ENCODE measurements at regions not wholly inside any gene's neighbourhood (a gene's known extent, or its start where the extent isn't known, plus 50 kb on each side); places are given as distances from the start of the nearest gene placed in this dataset.
A peak's percentile ranks its signal among the peaks of the same experiment; 100 is the strongest.

DNA sequence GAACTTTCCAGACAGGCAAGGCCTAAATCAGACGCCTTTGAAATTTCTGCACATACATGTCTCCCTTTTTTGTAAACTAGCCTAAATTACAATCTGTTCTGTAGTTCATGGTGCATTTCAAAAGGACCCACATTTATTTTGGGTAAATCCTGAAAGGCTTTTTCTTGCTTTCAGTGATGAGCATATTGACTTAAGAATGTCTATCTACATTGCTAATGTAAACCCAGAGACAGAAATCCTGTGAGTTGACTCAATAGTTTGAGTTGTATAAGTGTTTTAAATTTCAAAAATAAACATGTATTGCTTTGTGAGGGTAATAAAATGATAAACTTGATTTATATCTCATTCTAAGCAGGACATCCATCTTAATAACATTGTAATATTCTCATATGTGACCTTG is 977.0 kb upstream of the NR2F2 start:
- no peak for DNase-seq

DNA sequence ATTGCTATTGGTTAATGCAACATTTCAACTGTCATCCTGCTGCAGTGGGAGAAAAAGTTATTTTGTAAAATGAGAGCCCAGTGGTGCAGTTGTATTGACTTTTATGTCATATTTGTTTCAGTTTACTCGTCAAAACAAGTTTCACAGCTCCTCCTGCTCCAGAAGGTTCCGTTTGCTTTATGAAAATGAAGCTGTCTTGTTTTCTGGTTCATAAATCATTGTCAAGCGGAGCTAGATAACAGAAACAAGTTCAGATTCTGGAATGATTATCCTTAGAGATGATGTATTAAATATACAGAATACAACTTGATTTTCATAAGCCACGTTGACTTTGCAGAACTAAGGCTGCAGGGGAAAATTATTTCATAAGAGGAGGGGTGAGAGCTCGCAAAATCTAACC is 970.5 kb upstream of the NR2F2 start:
- DNase-seq: no peak

DNA sequence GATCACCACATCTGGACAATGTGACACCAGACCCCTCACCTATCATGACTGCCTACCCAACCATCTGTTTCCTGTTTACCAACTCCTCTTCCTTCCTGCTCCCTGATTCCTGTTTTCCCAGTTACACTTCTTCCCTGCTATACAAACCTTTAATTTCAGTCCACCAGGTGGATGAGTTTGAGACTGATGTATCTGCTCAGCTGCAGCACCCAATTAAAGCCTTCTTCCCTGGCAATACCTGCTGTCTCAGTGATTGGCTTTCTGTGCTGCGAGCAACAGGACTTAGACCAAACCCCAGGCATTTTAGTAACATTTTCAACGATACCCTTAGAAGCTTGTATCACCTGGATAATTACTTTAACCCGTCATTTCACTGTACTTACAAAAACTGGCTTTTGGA is 968.2 kb upstream of the NR2F2 start:
- DNase-seq: no peak

DNA sequence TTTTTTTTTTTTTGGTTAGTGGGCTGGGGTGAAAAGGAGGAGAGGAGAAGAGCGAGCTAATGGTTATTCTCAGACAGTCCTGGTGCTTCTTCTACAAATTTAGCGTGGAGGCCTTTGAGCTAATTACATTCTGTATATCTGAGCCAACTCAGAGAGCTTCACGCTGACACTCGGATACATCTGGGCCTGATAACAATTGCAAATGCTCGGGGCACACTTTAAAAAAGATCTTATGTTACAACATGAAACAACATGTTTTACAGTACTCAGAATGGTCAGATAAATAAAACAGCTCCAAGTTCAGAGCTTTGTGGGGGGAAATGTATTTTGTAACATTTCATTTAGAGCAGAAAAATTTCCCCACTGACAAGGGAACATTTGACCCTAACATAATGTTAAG is 966.9 kb upstream of the NR2F2 start:
- no peak for DNase-seq

DNA sequence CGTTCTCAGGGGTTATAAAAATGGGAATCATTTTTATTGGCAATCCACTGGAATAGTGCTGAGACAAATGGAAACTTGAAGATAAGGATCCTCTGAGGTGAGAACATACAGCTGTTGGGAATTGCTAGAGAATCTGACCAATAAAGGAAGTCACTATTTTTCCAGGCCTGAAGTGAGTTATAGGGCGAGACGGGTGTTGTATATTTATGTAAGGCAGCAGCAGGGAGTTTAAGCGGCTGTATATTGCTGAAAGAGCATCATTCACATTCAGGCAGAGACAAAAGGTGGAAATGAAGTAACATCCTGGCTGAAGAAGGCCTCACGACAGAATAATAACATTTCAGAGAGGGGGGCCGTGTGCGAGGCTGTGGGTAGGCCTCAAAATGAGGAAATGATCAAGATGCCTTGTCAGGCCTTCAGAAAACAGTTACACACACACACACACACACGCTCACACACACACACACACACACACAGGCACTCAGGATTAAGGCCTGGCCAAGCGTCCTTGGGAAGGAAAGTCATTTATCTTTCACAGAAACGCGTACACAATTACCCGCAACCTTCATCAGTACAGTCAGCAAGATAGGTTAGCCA is 964.9 kb upstream of the NR2F2 start:
- DNase-seq: no peak

DNA sequence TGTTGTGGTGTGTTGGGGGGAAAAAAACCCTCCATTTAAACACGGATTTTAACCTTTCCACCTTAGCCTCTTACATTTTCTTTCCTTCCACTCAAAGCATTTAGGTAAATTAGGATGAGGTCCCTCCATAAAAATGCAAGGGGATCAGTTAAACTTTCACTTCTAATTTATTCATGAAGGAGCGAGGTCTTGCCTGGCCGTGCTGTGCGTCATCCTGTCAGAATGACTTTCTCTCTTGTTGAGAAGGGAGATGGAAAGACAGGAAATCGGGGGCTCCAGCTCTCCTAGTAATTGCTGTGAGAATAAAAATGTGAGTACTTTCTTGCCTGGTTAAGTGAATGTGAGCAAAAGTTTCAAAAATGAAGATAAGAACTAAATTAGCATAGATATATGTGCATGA is 962.3 kb upstream of the NR2F2 start:
- no peak for DNase-seq

DNA sequence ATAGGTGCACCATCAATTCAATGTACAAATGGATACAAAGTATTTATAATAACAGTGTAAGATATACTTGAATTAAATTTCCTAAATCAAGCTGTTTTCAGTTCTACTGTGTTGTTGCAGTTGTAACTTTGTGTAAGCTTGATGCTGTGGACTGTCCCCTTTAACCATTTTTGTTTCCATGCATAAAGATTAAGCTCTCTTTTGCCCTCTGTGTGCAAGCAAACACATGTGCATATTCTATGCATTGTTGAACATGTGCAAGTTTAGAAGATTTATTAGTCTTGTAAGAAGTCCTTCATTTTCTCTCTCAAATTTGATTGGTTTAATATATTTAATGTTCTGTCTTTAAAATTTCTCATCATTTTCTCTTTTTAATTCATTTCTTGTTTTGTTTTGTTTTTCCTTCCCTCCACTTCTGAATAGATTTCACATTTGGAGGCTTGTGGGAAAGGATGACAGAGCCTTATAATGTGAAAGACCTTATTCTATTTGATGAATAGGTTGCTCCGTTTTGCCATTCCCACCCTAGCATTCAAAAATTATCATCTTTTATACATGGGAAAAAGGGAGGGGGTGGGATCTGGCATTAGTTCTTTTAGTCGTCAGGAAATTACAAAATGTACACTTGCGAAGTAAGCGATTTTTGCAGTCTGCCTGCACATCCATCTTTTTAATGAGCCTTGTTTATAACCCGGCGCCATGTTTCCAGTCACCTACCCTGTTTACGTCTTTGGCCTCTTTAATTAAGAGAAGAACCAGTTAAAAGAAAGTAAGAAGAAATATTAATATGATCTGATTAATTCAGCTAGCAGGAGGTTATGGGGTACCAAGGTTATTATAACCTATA is 961.5 kb upstream of the NR2F2 start:
- DNase-seq: no peak

DNA sequence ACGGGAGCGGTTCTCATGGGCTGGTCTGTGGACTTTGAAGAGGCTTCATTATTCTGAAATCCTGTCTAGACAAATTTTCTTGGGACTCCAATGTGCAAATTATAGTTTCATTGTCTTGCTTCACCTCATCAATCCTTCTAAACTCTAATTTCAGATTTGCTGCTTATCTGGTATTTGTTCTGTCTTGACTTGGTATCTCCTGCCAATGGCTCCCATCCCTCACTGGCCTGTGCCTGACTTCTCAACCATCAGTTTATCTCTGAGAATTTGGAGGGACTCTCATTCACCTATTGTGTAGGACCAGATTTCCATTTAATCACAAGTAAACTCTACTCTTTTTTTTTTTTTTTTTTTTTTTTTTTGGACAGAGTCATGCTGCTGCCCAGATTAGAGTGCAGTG is 960.2 kb upstream of the NR2F2 start:
- no peak for DNase-seq

DNA sequence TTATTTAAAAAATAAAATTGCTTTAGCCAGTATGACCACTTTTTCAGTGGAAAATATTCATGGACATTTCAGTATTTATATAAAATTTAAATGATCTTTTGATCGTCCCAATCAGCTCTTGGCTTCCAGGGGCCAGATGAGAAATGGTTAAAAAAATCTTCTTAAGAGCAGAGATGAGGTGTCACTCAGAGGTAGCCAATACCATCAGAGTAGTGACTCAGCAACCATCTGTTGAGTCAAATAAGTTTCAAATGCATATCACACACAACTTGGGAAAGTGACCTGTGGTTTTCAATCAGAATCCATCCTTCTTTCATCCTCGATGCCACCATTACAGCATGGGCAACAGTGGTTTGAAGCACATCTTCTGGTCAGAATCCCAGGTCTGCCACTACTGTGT is 958.8 kb upstream of the NR2F2 start:
- DNase-seq: peak; percentile 11

DNA sequence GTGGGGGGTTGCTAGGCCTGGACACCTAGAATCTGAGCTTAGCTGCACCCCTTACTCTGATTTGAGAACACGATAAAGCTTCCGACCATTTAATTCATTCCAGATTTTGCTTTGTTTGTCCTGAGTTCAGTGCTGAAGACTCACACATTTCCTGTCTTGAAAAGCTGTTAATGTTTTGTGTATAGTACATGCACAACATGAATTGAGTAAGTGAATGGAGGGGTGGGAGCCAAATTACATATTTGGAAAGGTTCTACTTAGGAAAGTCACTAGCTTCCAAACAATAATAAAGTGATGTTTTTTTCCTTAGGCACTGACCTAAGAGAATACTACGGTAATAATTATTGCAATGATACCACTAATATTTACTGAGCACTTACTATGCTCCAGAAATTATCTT is 955.2 kb upstream of the NR2F2 start:
- no peak for DNase-seq

DNA sequence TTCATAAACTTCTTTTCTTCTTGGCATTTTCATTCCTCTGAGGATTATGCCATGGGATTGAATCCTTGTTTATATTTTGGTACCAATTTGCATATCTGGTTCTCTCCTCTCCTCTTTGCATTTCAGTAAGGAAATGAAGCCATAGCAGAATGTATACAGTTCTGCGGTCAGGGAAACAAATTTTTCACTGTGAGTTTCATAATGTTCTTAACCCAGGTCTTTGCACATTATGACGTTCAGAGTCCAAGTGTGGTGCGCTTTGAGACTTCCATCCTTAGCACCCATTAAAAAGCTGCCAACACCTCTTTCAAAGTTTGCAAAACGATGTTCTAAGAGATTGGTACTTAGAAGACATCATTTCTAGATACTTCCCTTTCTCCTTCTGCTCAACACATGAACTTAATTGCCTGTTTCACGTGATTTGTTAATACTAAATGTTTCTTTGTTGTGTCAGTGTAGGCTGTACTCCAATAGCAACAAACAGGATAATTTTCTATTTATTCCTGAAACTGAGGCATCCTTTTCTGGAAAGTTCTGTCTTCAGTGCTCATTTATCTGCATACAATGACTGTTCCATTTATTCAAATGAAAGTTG is 953.1 kb upstream of the NR2F2 start:
- DNase-seq: no peak

DNA sequence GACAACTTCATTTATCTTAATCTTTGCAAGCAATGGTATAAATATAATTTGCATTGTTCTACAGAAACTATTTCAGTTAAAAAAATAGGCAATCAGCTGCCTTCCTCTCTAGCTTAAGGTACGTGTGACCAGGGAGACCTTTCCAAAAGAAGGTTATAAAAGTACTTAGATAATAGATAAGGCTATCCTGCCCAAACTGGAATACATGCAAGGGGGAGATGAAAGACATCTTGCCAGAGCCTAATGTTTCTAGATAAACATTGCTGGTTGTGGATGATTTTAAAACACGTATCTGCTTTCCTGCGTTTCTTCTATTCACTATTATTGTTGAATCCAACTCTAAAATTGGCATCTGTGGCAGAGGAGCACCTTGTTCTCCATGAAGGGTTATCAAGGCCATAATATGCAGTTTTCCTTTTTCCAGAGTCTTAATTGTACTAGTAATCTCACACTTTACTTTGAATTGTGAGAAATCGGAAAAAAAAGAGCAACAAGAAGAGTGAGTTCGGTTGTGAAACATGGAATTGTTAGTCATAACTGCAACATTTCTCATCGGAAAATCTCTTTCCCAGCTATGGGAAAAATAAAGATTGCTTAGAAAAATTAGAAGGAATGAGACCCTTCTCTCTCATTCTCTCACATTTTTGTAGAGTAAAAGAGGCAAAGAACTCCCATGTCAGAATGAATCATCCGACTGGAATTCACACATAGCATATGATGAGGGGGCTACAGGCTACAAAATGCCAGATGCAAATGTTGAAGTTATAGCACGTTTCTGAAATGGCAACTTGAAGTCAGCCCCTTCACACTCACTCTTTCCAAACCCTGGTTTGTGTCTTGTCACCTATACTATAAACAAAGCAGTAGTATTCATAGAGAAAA is 936.1 kb upstream of the NR2F2 start:
- peak; percentile 82 for DNase-seq

DNA sequence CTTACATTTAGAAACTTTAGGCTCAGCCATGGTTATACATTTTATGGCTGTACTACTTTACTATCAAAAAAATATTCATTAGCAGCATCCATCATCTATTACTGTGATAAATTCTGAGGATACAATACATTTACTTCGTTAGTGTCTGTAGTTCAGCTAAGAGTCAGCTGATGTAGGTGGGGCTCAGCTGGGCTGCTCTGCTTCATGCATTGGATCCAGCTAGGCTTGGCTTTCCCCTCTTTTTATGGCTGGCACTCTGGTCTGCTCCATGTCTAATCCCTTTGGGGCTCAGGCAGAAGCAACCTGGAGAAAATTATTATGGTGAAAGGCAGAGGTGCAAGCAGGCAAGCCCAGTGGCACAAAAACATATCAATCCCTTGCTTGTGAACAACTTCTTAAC is 930.1 kb upstream of the NR2F2 start:
- DNase-seq: no peak

DNA sequence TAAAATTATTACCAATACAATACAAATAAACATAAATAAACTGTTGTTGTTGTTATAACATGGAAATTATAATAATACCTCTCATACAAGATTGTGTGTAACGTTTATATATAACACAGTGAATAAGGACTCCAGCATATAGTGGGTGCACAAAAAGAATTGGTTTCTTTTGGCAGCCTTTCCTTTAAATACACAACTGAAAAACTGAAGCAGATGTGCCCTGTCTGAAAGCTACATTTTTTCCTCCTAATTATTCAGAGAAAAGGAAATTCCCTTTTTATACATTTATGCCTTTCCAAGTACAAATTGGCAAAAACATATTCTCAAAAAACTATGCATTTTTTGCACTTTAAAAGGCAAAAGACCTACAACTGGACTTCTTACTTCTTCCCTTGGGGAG is 928.9 kb upstream of the NR2F2 start:
- DNase-seq: peak; percentile 19

DNA sequence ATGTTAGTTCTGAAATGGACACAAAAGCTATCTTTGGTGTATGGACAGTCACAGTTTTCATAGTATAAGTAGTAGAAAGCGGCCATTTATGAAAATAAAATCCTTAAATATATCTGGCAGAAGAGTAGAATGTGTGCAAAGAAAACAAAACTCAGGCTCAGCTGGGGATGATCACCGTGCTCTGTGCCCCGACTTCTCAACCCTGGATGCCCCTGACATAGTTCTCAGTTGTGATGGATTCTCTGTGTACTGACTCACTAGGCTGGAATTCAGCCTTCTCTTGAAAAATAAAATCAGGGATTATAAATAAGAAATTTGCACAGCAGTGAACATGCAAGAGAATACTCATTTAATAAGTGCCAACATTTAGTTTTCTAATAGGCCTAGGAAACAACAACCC is 925.1 kb upstream of the NR2F2 start:
- peak; percentile 53 for DNase-seq

DNA sequence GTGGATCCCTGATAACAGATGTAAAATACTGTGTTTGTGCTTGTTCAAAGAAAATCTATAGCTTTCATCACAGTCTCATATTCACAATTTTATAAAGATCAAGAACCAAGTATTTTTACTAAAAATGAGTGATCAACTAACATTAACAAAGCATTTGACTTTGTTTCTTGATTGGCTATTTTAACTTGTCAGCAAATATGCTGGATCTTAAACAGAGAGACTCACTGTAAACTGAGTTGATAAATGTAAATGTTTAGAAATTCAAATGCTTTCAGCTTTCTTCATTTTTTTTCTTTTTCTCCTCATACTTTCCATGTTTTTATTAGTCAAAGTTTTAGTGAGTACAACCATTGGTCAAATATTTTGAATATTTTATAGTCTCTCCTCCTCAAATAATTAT is 923.0 kb upstream of the NR2F2 start:
- no peak for DNase-seq

DNA sequence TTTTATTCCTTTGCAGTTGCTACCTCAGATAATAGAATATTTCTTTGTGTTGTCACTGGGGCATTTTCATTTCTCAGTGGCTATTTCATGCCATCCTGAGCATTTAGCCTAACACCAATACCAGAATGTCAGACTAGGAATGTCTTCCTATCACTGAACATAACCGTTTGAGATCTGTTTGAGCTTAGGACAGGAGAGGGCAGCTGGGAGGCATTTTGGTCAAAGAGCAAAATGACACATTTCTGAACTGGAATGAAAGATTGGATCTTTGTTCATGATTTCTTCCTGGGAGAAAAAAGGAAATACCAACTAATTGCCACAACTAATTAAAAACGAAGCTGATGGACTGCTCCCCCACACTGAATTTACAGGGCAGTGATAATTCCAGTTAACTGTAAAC is 921.3 kb upstream of the NR2F2 start:
- no peak for DNase-seq

DNA sequence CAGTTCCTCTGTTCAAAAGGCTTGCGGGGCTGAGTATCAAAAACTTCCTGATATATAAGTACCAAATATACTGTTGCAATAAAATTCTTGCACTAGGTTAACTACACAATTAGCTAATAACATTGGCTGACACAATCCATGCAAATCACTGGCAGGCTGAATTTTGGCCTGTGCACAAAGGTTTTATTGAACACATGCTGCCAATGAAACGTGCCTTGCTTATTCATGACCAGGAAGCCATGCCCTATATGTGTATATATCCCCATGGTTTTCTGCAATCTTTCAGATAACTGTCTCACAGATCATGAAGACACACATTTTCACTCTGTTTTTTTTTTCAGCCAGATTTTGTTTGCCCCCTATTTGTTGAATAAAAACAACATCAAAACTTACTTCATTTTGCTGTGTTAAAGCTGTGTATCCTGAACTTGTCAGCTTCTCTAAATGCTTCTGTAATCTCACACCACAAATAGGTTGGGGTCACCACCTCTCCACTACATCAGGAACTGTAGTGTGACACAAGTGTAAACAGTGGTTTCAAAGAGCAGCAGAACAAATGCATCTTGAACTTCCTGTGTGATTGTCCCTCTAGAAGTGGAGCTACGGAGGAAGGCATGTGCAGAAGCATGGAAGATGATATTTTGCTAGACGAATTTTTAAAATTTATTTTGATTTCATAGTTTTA is 920.7 kb upstream of the NR2F2 start:
- no peak for DNase-seq

DNA sequence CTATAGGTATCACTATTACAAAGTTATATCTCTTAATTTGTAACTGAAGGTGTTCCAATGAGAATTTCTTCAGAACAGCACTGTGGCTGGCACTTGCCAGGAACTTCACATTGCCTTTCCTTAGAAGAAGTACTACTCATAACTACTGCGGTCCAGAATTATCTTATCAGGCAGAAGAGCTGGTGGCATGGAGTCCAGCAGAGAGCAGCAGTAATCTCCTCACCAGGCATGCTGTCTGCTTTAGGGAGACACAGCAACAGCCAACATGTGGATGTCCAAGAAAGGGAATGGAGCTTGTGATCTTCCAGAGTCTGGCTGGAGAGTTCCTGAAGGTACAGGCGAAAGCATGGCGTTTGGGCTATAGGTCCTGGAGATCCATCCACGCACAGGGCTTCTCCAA is 919.7 kb upstream of the NR2F2 start:
- no peak for DNase-seq

DNA sequence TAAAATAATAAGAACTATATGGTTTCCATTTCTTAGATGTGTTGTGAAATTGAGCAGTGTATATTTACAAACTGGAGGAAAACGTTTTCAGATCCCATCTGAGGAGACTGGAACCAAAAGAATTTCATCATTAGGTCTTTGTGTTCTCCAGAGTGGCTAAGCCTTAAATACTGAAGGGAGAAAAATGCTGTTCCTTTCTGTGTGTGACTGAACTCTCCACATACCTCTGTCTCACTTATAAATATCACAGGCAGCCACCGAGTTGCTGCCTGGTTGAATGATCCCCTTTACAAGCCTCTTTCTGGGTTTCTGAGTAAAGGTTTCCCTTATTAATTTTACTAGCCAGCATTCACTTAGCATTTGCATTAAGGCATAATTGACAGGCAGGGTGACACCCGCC is 913.9 kb upstream of the NR2F2 start:
- no peak for DNase-seq

DNA sequence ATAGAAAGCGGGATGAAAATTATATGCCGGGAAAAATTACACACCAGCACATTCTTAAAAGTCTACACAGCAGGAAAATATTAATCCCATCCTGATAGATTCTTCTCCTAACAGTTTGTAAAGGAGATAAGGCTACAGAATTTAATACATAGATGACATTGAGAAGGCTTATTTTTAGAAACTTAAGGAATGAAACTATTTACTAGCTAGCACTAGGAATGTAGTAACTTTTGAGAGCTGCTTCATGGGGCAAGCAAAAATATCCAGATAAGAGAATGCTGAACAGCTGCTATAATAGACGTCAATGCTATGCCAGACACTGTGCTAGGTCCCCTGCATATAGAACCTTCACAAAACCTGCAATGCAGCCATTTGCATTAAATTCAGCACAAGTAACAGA is 912.7 kb upstream of the NR2F2 start:
- DNase-seq: no peak

DNA sequence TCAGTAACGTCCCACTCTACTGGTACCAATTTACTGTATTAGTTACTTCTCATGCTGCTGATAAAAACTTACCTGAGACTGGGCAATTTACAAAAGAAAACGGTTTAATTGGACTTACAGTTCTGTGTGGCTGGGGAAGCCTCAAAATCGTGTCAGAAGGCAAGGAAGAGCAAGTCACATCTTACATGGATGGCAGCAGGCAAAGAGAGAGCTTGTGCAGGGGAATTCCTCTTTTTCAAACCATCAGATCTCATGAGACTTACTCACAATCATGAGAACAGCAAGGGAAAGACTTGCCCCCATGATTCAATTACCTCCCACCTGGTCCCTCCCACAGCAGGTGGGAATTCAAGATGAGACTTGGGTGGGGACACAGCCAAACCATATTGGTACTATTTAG is 908.2 kb upstream of the NR2F2 start:
- no peak for DNase-seq

DNA sequence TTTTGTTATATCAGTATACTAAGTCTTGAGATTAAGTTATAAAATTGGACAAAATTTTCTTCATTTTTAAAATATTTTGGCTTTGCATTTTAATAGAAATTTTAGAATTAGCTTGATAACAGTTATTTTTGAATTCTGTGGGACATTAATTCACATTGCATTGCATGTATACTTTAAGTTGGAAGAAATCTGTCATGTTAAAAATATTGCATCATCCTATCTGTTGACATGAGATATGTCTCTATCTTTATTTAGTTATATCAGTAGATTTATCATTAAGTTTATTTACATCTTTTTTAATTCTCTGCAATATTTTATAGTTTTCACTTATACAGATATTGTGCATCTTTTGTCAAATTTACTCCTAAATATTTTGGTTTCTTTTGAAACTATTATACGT is 904.6 kb upstream of the NR2F2 start:
- DNase-seq: no peak

Measured in fibroblast of skin of right quadriceps (primary cell).